Skin of body (tissue), 1 donor: ENCODE measurements at regions not wholly inside any gene's neighbourhood (a gene's known extent, or its start where the extent isn't known, plus 50 kb on each side); places are given as distances from the start of the nearest gene placed in this dataset.

ENCODE experiments used
- DNase-seq: peaks from one replicate; lab custom pipeline; 2025; lab: John Stamatoyannopoulos, UW

- DNase-seq, result no peak
Measured at GRCh38 chr12:18967814-18968213, 161.7 kb upstream of the PLEKHA5 start.

GRCh38 chr12:18969512-18969911 is 160.0 kb upstream of the PLEKHA5 start:
- DNase-seq, result no peak

- no peak for DNase-seq
Measured at GRCh38 chr12:18970603-18971002, 158.9 kb upstream of the PLEKHA5 start.

DNA sequence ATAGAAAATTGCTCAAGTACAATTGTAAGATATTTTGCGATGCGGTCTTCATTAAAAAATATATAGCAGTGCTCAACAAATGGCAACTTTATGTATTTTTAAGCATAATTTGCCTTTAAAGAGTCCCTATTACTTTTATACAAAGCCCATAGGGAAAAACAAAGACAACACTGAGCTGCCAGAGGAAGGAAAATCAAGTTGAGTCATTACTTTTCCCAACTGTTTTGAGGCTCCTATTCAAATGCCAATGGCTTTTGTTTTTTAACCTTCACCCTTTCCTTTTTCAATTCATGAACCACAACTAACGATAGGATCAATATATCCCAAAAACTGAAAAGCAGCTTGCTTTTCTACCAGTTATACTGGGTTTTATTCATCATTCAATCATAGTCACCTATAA is 157.6 kb upstream of the PLEKHA5 start:
- no peak for DNase-seq

DNA sequence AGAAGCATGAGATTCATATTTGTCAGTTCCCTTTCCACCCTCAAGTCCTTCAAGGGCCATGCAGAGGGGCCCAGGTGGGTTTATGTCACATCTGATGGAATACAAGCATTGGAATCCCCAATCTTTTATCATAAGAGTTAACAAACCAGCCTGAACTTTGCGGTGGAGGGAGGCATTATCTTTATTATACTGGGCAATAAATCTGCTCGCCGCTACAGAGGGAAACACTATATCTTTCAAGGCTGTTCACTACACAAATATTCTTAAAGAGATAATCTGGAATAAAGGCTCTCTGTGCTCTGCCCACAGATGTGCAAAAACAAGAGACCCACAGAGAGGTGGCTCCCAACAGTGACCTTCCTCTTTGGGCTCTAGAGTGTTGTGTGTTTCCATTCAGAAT is 153.6 kb upstream of the PLEKHA5 start:
- no peak for DNase-seq

DNA sequence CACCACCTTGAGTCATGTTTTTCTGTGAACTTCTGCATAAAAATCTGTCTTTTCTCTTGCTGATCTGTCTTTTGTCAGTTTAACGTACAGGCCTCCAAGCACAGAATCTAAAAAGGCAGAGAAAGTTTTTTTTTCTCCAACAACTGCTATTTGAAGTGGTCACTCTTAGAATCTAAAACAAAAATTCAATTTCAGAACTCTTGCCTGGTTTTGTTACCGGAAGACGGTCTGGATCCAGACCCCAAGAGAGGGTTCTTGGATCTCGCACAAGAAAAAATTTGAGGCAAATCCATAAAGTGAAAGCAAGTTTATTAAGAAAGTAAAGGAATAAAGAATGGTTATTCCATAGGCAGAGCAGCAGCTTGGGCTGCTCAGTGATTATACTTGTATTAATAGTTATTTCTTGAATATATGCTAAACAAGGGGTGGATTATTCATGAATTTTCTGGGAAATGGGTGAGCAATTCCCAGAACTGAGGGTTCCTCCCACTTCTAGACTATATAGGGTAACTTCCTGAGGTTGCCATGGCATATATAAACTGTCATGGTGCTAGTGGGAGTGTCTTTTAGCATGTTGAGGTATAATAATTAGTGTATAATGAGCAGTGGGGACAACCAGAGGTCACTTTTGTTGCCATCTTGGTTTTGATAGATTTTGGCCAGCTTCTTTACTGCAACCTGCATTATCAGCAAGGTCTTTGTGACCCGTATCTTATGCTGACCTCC is 150.0 kb upstream of the PLEKHA5 start:
- DNase-seq, result no peak

GRCh38 chr12:18981732-18982131 is 147.8 kb upstream of the PLEKHA5 start:
- DNase-seq, result no peak

GRCh38 chr12:18982226-18982949 is 147.1 kb upstream of the PLEKHA5 start:
- no peak for DNase-seq

DNA sequence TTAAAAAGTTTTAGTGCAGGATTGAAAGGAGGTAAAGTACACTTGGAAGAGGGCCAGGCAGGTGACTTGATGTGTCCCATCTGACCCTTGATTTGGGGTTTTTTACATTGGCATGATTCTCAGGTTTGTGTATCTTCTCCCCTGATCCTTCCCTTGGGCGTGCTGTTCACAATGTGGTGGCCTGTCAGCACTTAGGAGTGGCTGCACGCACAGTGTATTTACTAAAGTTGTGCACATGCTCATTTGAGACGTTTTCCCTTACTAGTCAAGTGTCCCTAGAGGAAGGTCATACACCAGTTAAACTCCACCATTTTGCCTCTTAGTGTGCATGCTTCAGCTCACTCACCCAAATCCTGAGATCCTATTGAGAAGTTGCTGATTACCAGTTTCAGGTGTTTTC is 145.7 kb upstream of the PLEKHA5 start:
- no peak for DNase-seq

DNA sequence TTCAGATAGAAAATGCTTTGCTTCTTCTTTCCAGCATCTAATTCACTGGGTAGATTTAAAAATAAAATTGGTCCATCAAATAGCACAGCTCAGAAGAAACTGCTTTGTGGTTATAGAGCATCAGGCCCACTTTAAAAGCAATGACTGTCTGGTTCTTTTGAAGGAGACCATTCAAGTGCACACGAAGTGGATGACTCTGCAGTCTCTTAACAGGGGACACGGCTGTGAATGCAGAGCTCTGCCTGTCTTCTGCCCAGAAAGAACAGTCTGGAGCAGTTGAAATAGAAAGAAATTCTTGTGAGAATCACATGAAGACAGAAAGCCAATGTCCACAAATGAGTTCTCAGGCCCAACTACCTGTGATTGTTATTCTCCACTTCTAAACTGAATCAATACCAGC is 138.7 kb upstream of the PLEKHA5 start:
- no peak for DNase-seq

DNA sequence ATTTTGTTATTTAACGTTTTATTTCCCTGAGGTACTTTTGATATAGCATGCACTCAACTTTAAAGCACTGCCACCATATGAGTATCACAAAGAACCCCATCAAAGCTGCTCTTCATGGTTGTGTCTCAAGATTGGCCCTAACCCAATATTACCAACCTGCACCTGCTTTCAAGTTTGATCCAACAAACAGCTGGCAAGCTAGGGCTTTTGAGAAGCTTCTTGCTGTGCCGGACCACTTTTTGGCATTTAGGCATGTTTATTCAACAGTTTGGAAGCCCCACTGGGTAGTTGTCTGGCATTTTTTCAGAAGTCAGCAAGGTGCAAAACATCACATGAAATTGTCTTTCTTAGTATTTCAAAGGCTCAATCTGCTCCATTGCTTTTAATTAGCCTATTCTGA is 137.2 kb upstream of the PLEKHA5 start:
- DNase-seq, result no peak

DNA sequence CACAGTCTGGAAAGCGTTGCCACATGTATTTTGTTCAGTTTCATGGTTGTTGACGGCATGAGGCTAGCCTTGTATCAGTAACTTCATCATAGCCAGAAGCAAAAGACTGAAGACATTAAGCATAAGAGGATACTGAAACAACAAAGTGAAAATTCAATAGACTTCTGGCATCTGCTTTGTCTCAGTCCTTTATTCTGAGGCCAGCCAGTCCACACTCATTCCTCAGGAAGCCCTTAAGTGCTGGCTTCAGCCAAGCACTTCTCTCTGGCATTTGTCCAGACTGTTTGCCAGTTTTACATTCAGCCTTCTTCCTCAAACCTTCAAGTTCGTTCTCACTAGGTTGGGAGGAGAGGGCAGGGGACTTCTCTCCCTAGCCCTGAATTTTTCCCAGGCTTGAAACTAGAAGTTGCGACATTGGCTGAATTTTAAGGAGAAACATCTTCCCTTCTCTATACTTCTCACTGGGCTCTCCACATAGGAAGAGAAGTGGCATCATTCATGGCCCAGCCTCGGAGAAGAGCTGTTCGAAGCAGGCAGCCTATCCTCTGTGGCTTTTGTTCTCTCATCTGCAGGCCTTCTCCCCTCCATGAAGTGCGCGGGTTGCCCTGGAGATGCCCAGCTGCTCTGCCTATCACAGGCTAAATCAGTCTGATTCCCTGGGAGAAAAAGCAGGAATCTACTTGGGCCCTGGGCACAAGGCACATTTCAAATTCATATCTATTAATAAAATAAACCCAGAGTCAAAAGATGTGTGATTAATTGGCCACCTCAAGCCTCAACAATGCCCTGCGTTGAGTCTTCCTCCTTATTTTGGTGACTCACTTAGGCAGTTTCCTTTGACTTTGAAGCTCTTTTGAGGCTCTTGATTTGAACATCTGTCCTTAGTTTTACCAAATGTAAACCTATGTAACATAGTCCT is 130.9 kb upstream of the PLEKHA5 start:
- DNase-seq, result no peak

DNA sequence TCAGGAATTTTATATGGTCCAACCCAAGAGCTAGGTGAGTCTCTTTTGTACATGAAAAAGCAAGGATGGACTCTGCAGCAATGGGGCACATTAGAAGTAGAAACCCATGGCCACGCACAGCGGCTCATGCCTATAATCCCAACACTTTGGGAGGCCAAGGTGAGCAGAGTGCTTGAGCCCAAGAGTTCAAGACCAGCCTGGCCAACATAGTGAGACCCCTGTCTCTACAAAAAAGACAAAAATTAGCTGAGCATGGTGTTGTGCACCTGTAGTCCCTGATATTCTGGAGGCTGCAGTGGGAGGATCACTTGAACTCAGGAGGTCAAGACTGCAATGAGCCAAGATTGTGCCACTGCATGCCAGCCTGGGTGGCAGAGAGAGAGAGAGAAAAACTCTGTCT is 128.7 kb upstream of the PLEKHA5 start:
- DNase-seq, result no peak

- DNase-seq, result no peak
Measured at GRCh38 chr12:19002216-19002615, 127.3 kb upstream of the PLEKHA5 start.

- DNase-seq, result no peak
Measured at GRCh38 chr12:19003141-19003540, 126.4 kb upstream of the PLEKHA5 start.

GRCh38 chr12:19003987-19004619 is 125.4 kb upstream of the PLEKHA5 start:
- DNase-seq, result no peak

DNA sequence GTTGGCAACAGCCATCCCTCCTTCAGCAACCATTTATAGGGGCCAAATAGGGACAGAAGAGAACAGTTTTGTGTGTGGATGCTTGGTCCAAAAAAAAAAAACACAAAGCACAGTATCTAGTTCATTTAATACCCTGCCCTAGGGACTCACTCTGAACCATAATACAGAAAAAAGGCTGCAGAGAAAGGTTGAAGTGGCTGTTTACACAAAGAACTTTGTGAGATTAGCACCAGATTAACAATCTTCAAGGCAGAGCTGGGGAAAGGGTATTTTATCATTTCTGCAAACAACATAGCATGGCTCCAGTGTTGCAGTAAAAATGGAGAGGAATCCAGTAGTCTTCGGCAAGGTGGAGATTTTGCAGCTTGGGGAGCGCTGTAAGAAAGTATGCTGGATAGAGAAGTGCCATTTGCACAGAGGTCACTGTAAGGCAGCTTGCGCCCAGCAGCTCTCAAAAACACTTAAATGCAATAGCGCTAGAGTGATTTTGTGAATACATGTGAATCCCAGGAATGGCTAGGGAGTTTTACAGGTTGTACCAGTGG is 124.2 kb upstream of the PLEKHA5 start:
- no peak for DNase-seq

DNA sequence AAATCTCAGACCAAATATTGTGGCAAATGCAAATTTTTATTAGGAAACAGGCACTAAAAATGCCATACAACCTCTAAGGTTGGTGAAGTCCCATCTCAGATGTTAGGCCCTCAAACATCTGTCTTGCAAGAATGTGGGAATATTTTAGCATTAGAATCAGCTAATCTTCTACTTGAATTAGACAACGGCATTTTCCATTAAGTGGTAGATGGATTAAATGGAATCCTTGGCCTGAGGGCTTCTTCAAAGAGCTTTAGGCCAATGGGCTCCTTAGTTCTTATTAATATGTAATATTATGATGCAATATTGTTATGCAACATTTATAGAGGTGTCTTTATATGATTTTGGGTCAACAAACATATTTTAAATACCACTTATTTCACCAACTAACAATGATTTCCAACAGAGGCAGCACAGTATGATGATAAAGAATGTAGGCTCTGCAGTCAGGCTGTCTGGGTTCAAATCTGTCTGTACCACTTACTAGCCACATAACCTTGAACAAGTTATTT is 122.9 kb upstream of the PLEKHA5 start:
- no peak for DNase-seq

DNA sequence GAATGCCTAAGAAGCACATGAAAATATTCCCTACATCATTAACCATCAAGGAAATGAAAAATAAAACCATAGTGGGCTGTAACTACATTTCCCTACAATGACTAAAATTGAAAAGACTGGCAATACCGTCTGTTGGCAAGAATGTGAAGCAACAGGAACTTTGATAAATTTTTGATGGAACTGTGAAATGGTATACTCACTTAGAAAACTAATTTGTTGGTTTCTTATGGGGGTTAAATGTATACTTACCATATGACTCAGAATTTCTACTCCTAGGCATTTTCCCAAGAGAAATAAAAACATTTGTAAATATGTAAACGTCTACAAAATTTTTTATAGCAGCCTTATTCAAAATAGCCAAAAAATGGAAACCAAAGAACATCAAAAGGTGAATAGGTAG is 121.4 kb upstream of the PLEKHA5 start:
- DNase-seq, result no peak

- no peak for DNase-seq
Measured at GRCh38 chr12:19010087-19010486, 119.4 kb upstream of the PLEKHA5 start.

- DNase-seq, result no peak
Measured at GRCh38 chr12:19010726-19011125, 118.8 kb upstream of the PLEKHA5 start.
